ENCODE measurements at regions not wholly inside any gene's neighbourhood (a gene's known extent, or its start where the extent isn't known, plus 50 kb on each side); places are given as distances from the start of the nearest gene placed in this dataset.
"Not testable (repeated sequence)": the region's sequence is repeated elsewhere in the genome, so short reads cannot be mapped to it uniquely, and the experiment has no call there.

DNA sequence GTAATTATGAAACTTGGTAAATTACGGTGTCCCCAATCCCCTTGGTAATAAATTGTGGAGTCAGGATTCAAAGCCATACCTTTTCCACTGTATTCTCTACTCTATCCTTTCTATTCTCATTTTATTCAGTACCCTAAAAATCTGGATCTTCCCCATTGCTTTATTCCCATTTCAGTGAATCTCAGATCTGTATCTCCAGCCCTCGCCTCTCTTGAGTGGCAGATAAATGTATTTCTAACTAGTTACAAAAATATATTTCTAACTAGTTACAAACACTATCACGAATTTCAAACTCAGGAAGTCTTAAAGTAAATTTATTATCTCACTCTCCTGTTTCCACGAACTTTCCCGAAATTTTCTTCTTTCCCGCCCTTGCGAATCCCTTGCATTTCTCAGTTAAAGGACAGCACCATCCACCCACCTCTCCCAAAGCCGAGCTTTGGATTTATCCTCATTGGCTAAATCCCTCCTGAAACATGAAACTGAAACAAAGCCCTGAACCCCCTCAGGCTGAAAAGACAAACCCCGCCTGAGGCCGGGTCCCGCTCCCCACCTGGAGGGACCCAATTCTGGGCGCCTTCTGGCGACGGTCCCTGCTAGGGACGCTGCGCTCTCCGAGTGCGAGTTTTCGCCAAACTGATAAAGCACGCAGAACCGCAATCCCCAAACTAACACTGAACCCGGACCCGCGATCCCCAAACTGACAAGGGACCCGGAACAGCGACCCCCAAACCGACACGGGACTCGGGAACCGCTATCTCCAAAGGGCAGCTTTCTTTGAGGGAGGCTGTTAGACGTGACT, 164.3 kb upstream of the PABPC3 start:
- no peak for DNase-seq (ENCODE audit: low read depth in 3 of 3, low spot score in 2 of 3)

DNA sequence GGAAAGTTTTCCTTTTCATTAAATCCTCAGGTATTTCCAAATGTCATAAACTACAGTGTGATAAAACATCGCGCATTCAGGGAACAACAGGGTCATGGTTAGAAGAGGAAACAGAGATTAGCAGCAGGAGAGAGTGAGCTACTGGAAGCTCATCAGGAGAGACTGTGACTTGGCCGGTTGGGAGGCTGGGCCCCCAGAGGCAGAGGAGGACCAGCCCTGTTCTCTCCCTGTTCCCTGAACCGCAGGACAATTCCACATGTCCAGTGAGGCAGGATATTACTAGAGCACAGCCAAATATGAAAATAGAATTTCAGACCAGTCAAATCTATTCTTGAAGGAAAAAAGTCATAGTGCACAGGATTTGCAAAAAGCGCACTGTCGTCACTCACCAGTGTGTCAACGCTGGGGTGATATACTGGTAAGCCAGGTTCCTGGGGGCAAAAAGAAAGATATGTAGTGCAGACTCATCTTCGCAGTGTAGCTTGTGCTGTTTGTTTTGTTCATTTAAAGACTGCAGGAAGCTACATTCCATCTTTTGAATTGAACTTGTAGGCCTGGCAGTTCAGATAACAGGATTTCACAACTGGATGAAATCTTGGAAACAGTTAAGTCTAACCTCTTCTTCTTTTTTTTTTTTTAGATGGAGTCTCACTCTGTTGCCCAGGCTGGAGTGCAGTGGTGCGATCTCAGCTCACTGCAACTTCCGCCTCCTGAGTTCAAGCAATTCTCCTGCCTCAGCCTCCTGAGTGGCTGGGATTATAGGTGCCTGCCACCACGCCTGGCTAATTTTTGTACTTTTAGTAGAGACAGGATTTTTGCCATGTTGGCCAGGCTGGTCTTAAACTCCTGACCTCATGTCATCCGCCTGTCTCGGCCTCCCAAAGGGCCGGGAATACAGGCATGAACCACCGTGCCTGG, 162.6 kb upstream of the PABPC3 start:
- not testable (repeated sequence) for DNase-seq (ENCODE audit: low read depth in 3 of 3, low spot score in 2 of 3)

DNA sequence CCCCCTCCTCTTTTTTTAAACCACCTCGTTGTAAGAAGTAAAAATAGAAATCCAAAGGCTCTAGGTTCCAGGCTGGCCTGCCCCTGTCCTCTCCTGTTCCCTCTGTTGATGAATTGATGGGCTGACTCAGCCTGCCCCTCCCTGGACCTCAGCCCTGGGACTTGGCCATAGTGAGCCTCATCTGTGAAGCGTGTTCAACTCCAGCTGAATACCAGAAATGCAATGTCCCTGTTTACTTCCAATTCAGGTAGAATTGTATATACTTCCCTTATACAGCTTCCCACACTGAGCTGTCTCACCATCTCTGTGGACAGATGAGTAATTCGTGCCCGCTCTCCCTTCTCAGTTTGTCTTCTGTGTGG, 161.9 kb upstream of the PABPC3 start:
- not testable (repeated sequence) for DNase-seq (ENCODE audit: low read depth in 3 of 3, low spot score in 2 of 3)

DNA sequence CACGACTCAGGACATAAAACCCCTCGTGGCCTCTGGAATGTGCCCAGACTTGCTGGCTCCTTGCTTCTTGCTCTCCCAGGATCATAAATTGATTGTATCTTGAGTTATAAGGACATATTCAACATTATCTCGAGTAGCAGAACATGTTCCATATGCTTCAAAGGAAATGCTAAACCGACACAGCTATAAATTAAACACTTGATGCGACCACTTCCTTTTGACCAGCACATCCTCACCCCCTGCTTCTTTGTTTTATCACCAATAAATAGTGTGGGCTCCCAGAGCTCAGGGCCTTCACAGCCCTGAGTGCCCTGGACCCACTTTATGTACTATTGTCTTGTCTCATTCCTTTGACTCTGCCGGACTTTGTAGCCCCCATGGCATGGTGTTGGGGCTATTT, 157.0 kb upstream of the PABPC3 start:
- DNase-seq (ENCODE audit: low read depth in 3 of 3, low spot score in 2 of 3), result no peak

DNA sequence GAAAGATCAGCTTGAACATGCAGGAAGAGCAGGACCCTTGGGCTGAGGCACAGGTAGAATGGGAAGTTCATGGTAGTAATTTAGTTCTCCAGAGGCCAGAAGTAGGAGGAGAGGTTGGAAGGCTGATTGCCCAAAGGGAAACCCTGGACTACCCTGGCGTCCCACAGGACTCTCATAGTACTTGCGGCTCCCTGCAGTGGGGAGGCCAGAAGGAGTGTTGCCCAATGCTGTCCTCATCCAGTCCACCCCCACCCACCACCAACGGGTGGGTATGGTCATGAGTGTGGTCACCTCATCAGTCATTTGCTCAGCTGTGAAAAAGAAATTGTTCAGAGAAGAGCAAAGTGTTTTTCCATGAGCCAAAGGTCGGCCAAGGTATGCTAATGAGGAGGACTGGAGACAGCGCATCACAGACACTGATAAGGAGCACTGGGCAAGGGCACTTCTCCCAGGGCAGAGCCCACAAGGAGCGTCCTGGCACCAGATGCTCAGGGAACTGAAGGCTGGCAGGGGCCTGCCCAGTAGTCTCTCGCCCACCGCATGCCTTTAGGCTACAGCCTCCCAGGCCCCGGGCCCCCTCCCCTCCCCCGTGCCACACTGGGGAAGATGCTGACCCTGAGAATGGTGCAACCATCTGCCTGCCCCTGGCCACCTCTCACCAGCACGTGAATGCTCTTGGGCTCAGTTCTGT, 154.8 kb upstream of the PABPC3 start:
- not testable (repeated sequence) for DNase-seq (ENCODE audit: low read depth in 3 of 3, low spot score in 2 of 3)

DNA sequence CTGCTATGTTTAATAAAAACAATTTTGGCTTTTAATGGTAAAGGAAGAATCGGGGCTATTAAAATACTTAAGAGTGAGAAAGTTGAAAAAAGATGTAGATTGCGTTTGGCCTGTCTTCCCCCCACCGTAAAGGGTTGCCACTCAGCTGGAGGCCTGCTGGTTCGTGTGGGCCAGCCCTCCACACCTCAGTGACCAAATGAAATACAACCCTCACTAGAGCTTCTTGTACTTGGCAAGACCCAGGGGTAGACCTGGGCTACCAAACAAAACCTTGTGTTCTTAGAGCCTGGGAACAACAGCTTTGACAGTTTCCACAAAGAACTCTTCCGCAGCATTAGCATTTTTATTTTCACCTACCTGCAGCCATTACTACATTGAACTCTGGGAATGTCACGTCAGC, 152.8 kb upstream of the PABPC3 start:
- DNase-seq (ENCODE audit: low read depth in 3 of 3, low spot score in 2 of 3), result no peak

DNA sequence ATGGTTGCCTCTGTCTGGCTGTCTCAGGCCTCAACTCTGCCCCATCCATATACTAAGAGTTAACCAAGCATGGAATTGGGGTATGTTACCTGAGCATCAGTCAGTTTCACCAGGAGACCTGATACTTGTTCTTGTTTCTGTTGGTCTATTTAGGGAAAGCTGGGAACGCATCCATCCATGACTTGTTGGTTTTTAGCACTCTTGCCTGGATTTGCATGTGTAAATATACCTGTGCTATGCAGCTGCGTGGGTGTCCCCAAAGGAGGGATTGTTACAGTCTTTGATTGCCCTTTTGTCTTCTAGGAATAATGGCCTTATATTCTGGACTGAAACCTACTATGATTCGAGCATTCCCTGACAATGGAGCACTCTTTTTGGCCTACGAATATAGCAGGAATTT, 151.9 kb upstream of the PABPC3 start:
- DNase-seq (ENCODE audit: low read depth in 3 of 3, low spot score in 2 of 3), result not testable (repeated sequence)

DNA sequence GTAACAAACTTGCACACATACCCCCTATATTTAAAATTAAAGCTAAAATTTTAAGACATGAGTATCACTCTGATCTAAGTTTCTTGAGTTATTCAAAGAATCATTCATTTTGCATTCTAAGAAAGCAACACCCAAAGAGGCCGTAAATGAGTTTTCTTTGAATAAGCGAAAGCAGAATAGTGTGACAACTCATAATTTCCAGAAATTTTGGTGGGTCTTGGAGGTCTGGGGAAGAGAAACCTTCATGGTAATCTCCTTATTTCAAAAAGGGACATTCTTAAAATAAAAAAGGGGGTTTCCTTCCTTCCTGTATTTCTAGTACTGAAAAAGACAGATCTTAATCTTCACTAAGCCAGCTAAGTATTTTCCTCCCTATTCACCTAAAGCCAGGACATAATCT, 147.0 kb upstream of the PABPC3 start:
- DNase-seq (ENCODE audit: low read depth in 3 of 3, low spot score in 2 of 3), result not testable (repeated sequence)

DNA sequence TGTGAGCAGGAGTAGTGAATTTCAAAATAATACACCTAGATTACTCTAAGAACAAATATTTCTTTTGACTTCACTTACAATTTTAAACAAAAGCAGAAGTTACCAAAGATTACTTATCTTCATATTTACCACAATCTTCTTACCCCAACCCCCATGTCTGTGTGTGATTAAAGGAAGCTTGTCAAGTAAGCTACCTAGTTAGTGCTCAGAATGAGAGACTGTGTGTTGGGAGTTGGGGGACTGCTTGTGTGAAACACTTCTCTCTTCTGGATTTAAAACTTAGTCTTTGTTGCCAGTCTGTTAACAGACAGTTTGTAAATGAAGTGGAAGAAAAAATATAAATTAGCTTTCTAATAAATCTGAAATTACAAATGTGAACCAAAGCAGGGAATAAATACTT, 145.3 kb upstream of the PABPC3 start:
- not testable (repeated sequence) for DNase-seq (ENCODE audit: low read depth in 3 of 3, low spot score in 2 of 3)

DNA sequence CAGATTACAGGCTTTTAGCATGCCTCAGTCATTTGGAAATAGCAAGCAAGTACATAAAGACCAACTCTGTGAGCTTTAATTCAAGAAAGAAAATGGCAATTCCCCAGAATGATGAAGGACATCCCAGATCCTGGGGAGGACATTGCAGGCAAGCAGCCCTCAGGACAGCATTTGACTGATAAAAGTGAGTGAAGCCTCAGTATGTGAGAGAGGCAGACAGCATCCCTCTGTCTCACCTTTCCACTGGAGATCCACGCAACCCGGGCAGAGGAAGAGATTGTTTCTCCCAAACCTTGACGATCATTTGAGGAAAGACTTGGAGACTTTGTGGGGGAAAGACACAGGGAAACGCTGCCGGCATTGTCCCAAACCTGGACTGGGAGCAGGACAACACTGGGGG, 128.0 kb upstream of the PABPC3 start:
- not testable (repeated sequence) for DNase-seq (ENCODE audit: low read depth in 3 of 3, low spot score in 2 of 3)

DNA sequence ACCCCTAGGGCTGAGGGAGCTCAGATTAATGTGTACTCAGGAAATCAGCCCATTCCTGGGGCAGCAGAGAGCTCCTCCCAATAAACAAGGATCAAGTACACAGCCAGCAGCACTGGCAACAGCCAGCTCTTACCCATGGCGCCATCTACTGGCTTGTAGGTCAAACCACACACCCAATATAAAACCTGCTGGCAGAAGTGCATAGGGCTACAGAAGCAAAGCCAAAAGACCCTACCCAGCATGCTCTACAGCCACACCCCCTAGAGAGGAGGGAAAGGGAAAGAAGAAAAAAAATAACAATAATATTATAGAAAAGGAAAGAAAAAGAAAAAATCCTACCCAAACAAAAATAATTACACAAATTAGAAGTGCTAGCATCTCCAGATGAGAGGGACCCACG, 127.5 kb upstream of the PABPC3 start:
- DNase-seq (ENCODE audit: low read depth in 3 of 3, low spot score in 2 of 3), result not testable (repeated sequence)

DNA sequence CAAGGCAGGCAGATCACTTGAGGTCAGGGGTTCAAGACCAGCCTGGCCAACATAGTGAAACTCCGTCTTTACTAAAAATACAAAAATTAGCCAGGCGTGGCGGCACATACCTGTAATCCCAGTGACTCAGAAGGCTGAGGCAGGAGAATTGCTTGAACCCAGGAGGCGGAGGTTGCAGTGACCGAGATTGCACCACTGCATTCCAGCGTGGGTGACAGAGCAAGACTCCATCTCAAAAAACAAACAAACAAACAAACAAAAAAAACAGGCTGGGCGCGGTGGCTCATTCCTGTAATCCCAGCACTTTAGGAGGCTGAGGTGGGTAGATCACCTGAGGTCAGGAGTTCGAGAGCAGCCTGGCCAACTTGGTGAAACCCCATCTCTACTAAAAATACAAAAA, 122.8 kb upstream of the PABPC3 start:
- not testable (repeated sequence) for DNase-seq (ENCODE audit: low read depth in 3 of 3, low spot score in 2 of 3)

DNA sequence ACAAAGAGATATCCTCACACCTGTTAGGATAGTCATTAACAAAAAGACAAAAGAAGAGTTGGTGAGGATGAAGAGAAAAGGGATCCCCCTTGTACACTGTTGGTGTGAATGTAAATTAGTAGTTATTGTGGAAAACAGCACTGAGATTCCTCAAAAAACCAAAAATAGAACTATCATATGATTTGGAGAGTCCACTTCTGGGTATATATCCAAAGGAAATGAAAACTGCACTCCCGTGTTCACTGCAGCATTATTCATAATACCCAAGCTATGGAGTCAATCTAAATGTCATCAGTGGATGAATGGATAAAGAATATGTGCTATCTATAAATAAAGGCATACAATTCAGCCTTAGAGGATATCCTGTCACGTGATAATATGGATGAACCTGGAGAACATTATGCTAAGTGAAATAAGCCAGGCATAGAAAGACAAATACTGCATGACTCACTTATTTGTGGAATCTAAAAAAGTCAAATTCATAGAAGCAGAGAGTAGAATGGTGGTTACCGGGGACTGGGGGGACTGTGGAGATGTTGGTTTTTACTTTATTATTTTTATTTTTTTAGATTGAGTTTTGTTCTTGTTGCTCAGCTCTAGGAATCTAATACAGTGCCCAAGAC, 114.6 kb upstream of the PABPC3 start:
- DNase-seq (ENCODE audit: low read depth in 3 of 3, low spot score in 2 of 3), result not testable (repeated sequence)

DNA sequence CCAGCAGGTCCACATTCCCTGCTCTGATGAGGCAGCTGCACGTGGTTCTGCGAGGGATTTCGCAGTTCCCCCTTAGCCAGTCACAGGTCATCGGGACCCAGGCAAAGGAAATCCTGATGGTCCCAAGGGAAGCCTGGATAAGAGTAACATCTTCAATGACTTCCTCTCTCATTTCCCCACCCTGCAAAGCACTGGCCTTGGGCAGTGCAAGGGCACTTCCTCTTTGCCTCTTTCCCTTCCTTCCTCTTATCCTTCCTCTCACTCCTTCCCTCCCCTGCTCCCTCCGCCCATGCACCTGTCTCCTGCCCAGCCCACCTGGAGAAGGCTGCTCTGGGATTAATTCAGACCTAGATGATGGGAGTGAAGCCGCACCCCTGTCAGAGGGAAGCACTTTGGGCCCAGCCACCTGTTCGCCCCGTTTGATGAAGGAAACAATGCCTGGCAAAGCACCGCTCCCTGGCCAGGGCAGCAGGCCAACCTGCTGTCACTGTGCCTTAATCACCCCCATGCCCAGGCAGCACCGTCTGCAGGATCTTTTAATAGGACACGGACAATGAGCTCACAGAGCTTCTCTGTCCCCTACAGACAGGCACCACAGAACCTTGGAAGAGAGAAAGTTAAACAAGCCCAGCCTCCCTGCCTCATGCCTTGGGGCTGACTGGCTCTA, 113.5 kb upstream of the PABPC3 start:
- DNase-seq (ENCODE audit: low read depth in 3 of 3, low spot score in 2 of 3), result no peak

DNA sequence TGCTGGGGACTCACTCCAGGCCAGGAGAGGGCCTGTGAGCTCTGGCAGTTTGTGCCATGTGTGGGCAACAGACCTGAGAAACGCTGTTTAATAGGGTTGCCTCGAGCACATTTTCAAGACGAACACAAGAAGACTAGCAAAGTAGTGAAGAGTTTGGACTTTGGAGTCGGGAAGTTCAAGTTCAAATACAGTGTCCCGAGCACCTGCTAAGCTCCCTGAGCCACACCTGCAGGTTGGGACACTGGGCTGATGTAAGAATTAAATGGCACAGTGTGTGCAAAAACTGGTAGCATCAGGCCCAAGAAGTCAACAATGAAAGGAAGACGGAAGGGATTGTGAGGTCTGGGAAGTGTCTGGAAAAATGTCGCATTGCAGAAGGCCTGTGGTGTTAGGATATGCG, 112.8 kb upstream of the PABPC3 start:
- no peak for DNase-seq (ENCODE audit: low read depth in 3 of 3, low spot score in 2 of 3)

DNA sequence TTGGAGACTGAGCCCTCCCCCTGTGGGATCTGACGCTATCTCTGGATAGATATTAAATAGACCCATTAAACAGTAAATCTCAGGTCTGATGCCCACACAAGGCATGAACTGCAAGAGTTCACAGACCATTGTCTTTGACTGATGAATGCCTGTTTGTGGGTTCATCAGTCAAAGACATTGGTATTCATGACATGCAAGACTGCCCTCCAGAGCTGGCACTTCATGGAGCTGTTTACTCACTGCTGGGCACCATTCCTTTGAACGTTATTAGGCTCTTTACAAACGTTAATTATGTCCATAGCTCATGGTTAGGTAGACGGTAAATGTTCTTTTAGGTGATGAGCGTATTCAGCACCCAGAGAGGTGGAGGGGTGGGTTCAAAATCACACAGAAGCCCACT, 111.8 kb upstream of the PABPC3 start:
- DNase-seq (ENCODE audit: low read depth in 3 of 3, low spot score in 2 of 3), result no peak

DNA sequence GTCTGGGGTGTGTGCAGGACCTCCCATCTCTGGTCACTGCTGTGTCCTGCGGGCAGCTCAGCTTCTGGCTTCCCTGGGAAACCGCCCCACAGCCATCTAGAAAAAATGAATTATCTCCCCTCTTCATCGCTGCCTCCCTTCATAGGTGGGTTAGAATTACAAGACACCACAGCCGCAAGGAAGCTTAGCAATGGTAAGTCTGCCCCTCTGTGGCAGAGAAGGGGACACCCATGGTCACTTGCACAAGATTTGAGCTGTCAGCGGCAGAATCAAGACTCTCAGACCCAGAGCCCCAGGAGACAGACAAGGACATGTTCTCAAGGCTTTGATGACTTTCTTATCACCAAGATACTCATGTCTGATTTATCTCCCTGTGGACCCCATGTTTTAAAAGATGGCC, 110.8 kb upstream of the PABPC3 start:
- DNase-seq (ENCODE audit: low read depth in 3 of 3, low spot score in 2 of 3), result no peak

DNA sequence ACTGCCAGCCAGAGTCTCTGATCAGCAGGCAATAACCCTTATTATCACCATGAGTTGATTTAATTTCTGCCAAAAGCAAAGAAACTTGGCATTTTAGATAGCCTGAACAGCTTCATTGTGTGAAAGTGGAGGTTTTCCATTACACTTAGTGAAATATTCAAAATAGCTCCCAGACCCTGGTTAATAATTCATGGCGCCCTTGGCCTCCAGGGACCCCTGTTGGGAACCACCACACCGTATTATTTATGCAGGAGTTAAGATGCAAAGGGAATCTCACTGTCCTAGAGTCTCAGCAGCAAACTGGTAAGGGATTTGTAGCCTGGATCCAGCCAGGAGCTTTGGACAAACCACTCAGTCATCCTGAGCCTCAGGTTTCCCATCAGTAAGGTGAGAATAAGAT, 110.0 kb upstream of the PABPC3 start:
- no peak for DNase-seq (ENCODE audit: low read depth in 3 of 3, low spot score in 2 of 3)

DNA sequence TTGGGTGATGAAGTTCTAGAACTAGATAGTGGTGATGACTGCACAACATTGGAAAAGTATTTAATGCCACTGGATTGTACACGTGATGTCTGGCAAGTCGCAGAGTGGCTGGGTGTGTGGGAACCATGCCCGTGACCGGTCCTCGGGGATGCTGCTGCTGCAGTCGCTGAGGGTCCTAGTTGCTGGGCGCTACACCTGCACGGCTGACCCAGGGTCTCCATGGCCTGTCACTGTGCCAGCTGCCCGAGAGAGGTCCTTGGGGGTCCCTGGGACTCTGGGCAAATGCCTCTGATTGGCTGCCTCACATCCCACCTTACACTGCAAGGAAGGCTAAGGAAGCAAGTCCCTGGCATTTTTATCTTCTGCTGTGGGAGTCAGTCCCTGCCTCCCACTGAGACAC, 109.1 kb upstream of the PABPC3 start:
- DNase-seq (ENCODE audit: low read depth in 3 of 3, low spot score in 2 of 3), result no peak

DNA sequence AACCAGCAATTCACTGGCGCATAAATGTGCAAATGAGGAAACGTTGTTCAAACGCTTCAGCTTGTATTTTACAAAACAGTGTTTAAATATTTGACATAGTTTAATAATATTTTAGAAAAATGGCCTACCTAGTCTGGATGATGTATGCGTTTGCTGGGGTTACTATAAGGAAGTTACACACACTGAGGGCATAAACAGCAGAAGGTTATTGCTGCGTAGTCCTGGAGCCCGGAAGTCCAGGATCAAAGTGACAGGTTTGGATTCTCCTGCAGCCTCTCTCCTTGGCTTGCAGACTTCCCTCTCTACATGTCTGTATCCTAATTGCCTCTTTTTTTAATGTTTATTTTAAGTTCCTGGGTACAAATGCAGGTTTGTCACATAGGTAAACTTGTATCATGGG, 106.0 kb upstream of the PABPC3 start:
- DNase-seq (ENCODE audit: low read depth in 3 of 3, low spot score in 2 of 3), result not testable (repeated sequence)
